HG02852 (cell line): ENCODE measurements at regions not wholly inside any gene's neighbourhood (a gene's known extent, or its start where the extent isn't known, plus 50 kb on each side); places are given as distances from the start of the nearest gene placed in this dataset.

Experiments used
- ATAC-seq: cut with Tn5 transposase; IDR thresholded peaks from one replicate; pipeline ENCODE4 v1.9.1; 2021; ENCODE audit warnings: mild to moderate bottlenecking, moderate library complexity; ENCODE audit not compliant: unreplicated experiment

DNA sequence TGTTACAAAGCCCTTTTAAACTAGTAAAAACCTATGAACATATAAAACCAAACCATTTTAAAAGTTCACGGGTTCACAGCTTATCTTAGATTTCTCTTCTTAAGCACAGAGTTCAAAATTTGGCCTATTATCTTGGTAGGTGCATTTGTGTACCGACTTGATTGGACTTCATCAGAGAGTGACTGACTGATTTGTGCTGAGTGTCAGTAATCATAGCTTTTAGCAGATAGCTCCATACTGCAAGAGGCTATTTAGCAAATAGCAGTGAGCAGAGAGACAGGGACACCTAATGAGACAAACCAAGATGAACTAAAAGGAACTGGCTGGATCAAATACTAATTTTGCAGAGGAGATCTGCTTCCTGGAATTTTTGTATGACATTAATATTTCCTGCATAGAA lies 274.5 kb downstream of the PRR16 start:
- no peak for ATAC-seq

GRCh38 chr5:120740989-120741388 lies 276.9 kb downstream of the PRR16 start:
- ATAC-seq = no peak

GRCh38 chr5:120748474-120748873 lies 284.4 kb downstream of the PRR16 start:
- ATAC-seq = no peak

GRCh38 chr5:120749737-120750136 lies 285.6 kb downstream of the PRR16 start:
- no peak for ATAC-seq

GRCh38 chr5:120759587-120759986 lies 295.5 kb downstream of the PRR16 start:
- ATAC-seq = no peak

GRCh38 chr5:120761986-120762385 lies 297.9 kb downstream of the PRR16 start:
- ATAC-seq = no peak

GRCh38 chr5:120765189-120765588 lies 301.1 kb downstream of the PRR16 start:
- no peak for ATAC-seq

DNA sequence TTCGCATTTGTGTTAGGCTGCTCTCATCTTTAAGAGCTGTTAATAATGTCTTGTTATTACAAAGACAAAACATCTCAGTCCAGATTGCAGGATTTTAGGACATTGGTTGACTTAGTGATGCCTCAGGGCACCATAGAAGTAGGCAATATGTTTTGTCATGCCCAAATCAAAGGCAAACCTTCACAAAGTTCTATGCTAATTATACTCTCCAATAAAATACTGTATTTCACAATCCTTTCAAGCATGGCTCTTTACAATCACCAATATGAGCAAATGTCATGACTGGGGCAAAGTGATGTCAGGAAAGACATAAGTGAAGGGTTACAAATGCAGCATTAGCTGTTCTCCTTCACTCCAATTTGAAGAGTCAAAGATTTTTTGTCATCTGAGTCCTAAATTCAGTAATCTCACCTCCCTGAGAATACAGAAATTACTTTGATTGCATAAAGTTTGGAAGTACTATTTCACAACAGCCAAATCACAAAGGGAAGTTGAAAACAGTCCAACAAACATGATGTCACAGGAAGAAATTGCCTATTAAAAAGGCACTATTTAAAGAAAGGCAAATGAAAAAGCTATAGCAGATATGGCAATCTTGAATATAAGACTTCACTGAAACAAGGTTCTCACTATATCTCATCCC lies 303.2 kb downstream of the PRR16 start:
- no peak for ATAC-seq

DNA sequence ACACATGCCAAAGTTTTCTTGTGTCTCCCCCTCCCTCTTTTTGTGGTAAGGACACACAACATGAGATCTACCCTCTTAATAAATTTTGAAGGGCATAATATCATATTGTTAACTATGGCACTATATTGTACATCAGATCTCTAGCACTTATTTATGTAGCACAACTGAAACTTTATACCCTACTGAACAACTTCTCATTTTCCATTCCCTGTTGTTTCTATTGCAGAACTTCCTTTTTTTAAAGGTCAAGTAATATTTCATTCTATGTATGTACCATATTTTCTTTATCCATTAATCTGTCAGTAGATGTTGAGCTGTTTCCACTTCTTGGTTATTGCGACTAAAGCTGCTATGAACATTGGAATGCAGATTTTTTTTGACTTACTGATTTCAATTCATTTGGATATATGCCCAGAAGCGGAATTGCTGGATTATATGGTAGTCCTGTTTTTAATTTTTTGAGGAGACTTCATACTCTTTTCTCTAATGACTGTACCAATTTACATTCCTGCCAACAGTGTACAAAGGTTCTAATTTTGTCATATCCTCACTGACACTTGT lies 305.3 kb downstream of the PRR16 start:
- ATAC-seq = no peak

- no peak for ATAC-seq
Observed at GRCh38 chr5:120771202-120771601, 307.1 kb downstream of the PRR16 start.

DNA sequence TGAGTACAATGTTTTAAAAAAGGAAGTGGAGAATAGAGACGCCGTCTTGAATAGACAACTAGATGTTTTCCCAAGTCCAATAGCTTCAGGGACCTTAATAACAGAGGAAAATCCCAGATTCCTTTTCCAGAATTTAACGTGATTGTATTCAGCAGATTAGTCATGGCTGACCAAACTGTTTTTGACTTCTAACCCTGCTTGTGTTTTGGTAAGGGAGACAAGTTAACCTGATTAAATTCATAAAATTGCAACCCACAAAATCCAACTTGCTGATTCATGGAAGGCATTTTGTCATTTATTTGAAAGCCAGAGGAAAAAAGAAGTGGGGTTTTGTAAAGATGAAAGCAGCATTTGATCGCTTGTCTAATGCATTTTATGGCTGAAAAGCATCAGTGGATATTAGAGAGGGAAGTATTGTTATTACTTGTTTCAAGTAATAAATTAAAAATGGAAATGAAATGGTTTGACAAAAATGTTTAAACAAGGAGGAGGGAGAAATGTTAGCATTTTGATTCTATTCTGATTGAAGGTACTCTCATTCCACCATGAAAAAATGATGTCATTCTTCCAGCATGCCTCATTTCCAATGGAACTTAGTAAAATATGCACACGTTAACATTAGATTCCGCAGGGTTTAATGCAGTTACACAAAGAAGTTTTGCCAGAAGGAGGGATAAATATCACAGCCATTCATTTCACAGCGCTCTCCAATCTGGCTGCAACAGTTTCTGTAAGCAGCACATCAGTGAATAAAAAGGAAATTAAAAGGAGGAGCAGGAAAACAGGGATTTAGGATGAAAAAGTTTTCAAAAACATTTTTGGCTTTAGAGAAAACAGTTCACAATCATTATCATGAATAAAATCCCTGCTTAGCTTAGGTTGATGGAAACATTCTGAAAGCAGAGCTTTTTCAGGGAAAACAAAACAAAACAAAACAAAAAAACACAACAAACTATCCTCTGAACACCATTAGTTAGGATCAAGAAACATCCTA lies 314.7 kb downstream of the PRR16 start:
- no peak for ATAC-seq

DNA sequence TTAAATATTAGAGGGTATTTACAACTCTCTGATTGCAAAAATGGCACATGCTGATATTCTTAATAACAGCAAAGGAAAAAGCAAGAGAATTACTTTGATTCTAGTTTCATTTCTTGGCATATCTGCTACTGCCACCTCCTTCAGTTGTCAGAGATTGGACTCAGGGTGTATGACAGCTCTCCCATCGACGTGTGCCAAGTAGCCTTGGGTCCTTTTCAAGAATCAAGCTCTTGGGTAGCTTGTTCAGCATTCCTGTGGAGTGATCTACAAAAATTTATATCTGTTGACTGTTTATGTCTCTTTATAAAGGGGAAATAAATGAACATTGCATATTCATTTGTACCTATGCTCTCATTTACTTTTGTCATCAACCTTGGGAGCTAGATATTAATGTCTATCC lies 315.6 kb downstream of the PRR16 start:
- ATAC-seq = no peak

- no peak for ATAC-seq
Observed at GRCh38 chr5:120788481-120788880, 324.4 kb downstream of the PRR16 start.

GRCh38 chr5:120789918-120790317 lies 325.8 kb downstream of the PRR16 start:
- ATAC-seq = no peak

DNA sequence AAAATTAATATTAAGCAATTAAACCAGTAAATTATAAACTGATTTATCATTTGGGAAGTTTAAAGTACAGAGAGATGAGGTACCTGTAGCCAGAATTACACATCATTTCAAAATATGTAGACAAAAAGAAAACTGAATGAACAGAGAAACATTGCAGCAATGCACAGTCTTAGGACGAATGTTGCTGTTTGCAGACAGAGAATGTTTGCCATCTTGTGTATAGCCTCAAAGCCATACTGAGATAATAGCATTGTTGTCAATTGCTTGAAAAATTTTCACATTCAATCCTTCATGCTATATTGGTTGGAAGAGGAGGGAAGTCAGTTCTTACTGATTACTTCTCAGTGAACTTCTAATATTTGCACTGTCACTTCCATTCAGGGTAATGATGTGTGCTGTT lies 326.2 kb downstream of the PRR16 start:
- no peak for ATAC-seq

- ATAC-seq = no peak
Observed at GRCh38 chr5:120792477-120792876, 328.4 kb downstream of the PRR16 start.

- ATAC-seq = no peak
Observed at GRCh38 chr5:120794121-120794520, 330.0 kb downstream of the PRR16 start.

GRCh38 chr5:120803282-120803681 lies 339.2 kb downstream of the PRR16 start:
- ATAC-seq = no peak

DNA sequence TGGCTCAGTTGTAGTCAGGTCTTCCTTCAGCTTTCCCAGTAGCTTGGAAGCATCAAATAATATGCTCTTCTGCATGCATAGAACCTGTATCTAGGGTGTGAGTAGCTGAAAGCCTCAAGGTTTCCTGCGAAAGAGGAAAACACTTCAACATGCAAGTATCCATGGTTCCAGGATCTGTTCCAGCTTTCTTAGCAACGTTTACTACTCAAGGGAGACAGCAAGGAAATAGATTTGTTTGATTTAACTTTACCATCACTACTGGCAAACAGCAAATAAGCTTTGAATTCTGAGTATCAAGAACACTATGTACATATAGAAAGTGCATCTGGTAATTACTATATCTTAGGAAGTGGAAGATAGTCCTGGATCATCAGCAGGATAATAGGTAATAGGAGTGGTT lies 341.0 kb downstream of the PRR16 start:
- no peak for ATAC-seq

- ATAC-seq = no peak
Observed at GRCh38 chr5:120806202-120806601, 342.1 kb downstream of the PRR16 start.

DNA sequence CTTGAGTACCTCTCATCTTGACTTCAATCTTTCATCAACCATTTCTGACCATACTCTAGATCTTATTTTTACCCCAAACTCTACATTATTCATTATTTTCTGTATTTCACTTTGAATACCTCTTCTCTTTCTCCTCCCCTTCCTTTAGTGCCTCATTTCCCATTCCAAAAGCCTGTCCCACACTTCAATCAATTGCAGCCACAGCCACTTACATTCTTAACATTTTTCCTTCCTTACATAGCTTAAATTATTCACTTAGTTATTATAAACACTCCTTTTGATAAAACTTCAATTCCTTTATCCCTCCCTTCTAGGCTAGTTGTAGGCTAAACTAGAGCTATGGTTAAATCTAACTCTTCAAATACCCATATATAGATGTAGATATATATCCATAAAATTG lies 344.0 kb downstream of the PRR16 start:
- no peak for ATAC-seq

DNA sequence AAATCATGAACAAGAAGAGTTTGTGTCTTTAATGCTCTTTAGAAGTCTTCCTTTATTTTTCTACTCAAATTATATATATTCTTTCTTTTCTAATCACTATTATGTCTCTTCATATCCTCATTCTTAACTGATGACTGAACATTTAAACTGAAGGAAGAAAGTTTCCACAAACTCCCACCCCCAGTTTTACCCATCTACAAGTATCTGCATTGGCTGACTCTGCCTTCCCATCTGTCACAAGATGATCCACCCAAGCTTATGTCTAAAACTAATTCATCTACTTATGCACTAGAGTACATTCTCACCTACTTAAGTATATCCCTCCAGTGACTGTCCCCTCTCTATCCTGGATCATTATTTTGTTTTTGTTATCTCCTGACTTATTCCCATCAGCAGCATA lies 344.5 kb downstream of the PRR16 start:
- ATAC-seq = no peak
